GM13976 (cell line): ENCODE measurements at regions not wholly inside any gene's neighbourhood (a gene's known extent, or its start where the extent isn't known, plus 50 kb on each side); places are given as distances from the start of the nearest gene placed in this dataset.
"Not testable (repeated sequence)": the region's sequence is repeated elsewhere in the genome, so short reads cannot be mapped to it uniquely, and the experiment has no call there.

Experiments
- DNase-seq: peaks from one replicate; pipeline ENCODE4 v3.0.0; 2012; ENCODE audit warnings: low spot score
- CTCF ChIP-seq: IDR thresholded peaks from 2 replicates; pipeline ENCODE4 v1.5.1; 2012; ENCODE audit warnings: borderline replicate concordance, mild to moderate bottlenecking; ENCODE audit not compliant: insufficient read depth; ENCODE audit errors: extremely low read depth, missing control alignments, control extremely low read depth
- in situ Hi-C: fragments of 300-500 bp; cut with MboI; formaldehyde crosslinking; loops from one replicate; pipeline ENCODE4 v1.12.0; 2022; ENCODE audit warnings: low sequenced_read_pairs, mixed read lengths, inconsistent platforms; ENCODE audit not compliant: unreplicated experiment

- in situ Hi-C loops, result no loop called here
- TF ChIP-seq CTCF, result no peak
- DNase-seq, result no peak
Measured at GRCh38 chr5:108560581-108560980, 178.7 kb upstream of the FBXL17 start.

- in situ Hi-C loops, result no loop called here
- no peak for TF ChIP-seq CTCF
- DNase-seq, result no peak
Measured at GRCh38 chr5:108560166-108560565, 178.3 kb upstream of the FBXL17 start.

- in situ Hi-C loops, DNase-seq: not testable (repeated sequence)
Measured at GRCh38 chr5:108558840-108559239, 176.9 kb upstream of the FBXL17 start.

- DNase-seq, in situ Hi-C loops: not testable (repeated sequence)
Measured at GRCh38 chr5:108558142-108558541, 176.2 kb upstream of the FBXL17 start.

GRCh38 chr5:108557686-108558085, 175.8 kb upstream of the FBXL17 start:
- DNase-seq, result no peak
- TF ChIP-seq CTCF, result no peak
- in situ Hi-C loops, result no loop called here

- TF ChIP-seq CTCF, result no peak
Measured at GRCh38 chr5:108556441-108557145, 174.7 kb upstream of the FBXL17 start.

GRCh38 chr5:108548684-108549596, 167.0 kb upstream of the FBXL17 start:
- in situ Hi-C loops, result no loop called here
- TF ChIP-seq CTCF, result no peak
- no peak for DNase-seq

More at GRCh38 chr5:108556441-108557145, 174.7 kb upstream of the FBXL17 start:
- DNase-seq, result no peak
- in situ Hi-C loops, result no loop called here
